KMS-11 (cell line): ENCODE measurements at regions not wholly inside any gene's neighbourhood (a gene's known extent, or its start where the extent isn't known, plus 50 kb on each side); places are given as distances from the start of the nearest gene placed in this dataset.

Source experiments
- H2AFZ ChIP-seq: fragments of 200-600 bp; sonication (generic); 2 replicates; pipeline ENCODE4 v1.6.1; 2016; ENCODE audit warnings: antibody characterized with exemption, mixed run types, low read depth
- H3K27ac ChIP-seq: fragments of 200-600 bp; sonication (generic); 2 replicates; pipeline ENCODE4 v1.6.1; 2016; ENCODE audit warnings: mild to moderate bottlenecking, mixed run types
- H3K27me3 ChIP-seq: fragments of 200-600 bp; sonication (generic); 2 replicates; pipeline ENCODE4 v1.6.1; 2017; ENCODE audit warnings: mild to moderate bottlenecking, low read depth, mixed run types, moderate library complexity; ENCODE audit not compliant: insufficient read depth
- H3K36me3 ChIP-seq: fragments of 200-600 bp; sonication (generic); 2 replicates; pipeline ENCODE4 v1.6.1; 2017; ENCODE audit warnings: mild to moderate bottlenecking, mixed run types; ENCODE audit not compliant: insufficient read depth
- H3K4me1 ChIP-seq: fragments of 200-600 bp; sonication (generic); 2 replicates; pipeline ENCODE4 v1.6.1; 2016; ENCODE audit warnings: mild to moderate bottlenecking, low read depth, mixed run types; ENCODE audit not compliant: poor library complexity, severe bottlenecking
- H3K4me2 ChIP-seq: fragments of 200-600 bp; sonication (generic); 2 replicates; pipeline ENCODE4 v1.7.0; 2016; ENCODE audit warnings: mild to moderate bottlenecking, mixed run types
- H3K4me3 ChIP-seq: fragments of 200-600 bp; sonication (generic); IDR thresholded peaks from 2 replicates; pipeline ENCODE4 v1.6.1; 2017; ENCODE audit warnings: low read depth, low read length, mixed read lengths; ENCODE audit not compliant: insufficient read depth
- H3K79me2 ChIP-seq: fragments of 200-600 bp; sonication (generic); 2 replicates; pipeline ENCODE4 v1.6.1; 2016; ENCODE audit warnings: low read depth, mixed run types; ENCODE audit not compliant: insufficient read depth
- H3K9ac ChIP-seq: fragments of 200-600 bp; sonication (generic); 2 replicates; pipeline ENCODE4 v1.6.1; 2016; ENCODE audit warnings: mild to moderate bottlenecking, mixed run types
- H4K20me1 ChIP-seq: fragments of 200-600 bp; sonication (generic); 2 replicates; pipeline ENCODE4 v1.6.1; 2016; ENCODE audit warnings: mild to moderate bottlenecking, mixed run types; ENCODE audit not compliant: insufficient read depth
- TF ChIP-seq, protein P1 (sequence below): fragments of 200-600 bp; sonication (generic); conservative IDR thresholded peaks from 2 replicates; pipeline ENCODE4 v1.6.1; 2017; ENCODE audit warnings: low read depth, mild to moderate bottlenecking, antibody characterized with exemption, low read length, moderate library complexity, mixed read lengths

DNA sequence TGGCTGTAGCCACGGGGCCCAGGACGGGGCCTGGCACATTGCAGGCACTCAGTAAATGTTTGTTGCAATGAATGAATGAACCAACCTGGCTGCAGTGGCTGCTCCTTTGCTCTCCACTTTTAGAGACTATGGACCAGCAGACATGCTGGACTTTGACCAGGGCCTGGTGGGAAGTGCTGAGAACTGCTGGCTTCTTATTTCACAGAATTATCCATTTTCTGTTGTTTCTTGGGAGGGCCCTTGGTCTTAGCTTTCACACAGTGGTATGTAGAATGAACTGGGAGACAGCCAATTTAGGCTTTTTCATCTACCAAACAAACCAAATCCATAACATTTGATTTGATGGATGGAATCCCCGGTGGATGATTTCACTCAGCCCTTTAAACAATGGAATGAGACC, 78.0 kb upstream of the LHFPL2 start:
- Histone ChIP-seq H3K9ac (no peak overlapping the region; the same call in 1 of the 2 replicates), H3K27me3 (no peaks in the 10 kb centered on the region), H3K36me3 (no peaks in the 10 kb centered on the region), H3K4me1 (peaks cover 52% of the 10 kb centered on the region), H4K20me1 (no peaks in the 10 kb centered on the region), H2AFZ (no peak overlapping the region), H3K4me3 (no peak overlapping the region), H3K79me2 (no peaks in the 10 kb centered on the region), H3K4me2 (no peak overlapping the region; the same call in 1 of the 2 replicates), H3K27ac (peak overlapping the region; percentile 75)
- TF ChIP-seq, protein P1, sequence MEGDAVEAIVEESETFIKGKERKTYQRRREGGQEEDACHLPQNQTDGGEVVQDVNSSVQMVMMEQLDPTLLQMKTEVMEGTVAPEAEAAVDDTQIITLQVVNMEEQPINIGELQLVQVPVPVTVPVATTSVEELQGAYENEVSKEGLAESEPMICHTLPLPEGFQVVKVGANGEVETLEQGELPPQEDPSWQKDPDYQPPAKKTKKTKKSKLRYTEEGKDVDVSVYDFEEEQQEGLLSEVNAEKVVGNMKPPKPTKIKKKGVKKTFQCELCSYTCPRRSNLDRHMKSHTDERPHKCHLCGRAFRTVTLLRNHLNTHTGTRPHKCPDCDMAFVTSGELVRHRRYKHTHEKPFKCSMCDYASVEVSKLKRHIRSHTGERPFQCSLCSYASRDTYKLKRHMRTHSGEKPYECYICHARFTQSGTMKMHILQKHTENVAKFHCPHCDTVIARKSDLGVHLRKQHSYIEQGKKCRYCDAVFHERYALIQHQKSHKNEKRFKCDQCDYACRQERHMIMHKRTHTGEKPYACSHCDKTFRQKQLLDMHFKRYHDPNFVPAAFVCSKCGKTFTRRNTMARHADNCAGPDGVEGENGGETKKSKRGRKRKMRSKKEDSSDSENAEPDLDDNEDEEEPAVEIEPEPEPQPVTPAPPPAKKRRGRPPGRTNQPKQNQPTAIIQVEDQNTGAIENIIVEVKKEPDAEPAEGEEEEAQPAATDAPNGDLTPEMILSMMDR: no peak

DNA sequence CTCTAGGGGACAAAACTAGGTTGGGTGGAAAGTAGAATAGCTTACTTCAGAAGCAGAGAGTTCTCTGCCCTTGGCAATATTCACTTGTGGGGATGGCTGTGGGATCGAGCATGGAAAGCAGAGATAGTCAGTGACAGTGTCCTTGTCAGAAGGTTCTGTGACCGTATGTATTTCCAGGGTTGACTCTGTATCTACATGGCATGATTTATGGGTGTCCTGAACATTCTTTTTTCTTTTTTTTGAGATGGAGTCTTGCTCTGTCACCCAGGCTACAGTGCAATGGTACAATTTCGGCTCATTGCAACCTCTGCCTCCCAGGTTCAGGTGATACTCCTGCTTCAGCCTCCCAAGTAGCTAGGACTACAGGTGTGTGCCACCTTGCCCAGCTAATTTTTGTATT, 77.4 kb upstream of the LHFPL2 start:
- H3K4me2 ChIP-seq: no peak overlapping the region
- H3K36me3 ChIP-seq: no peaks in the 10 kb centered on the region
- no peaks in the 10 kb centered on the region for H3K27me3 ChIP-seq
- no peaks in the 10 kb centered on the region for H3K79me2 ChIP-seq
- TF ChIP-seq, protein P1: no peak
- no peaks in the 10 kb centered on the region for H4K20me1 ChIP-seq
- H3K4me1 ChIP-seq: peaks cover 52% of the 10 kb centered on the region
- no peak overlapping the region for H2AFZ ChIP-seq
- no peak overlapping the region for H3K9ac ChIP-seq
- H3K27ac ChIP-seq: no peak overlapping the region
- no peak overlapping the region for H3K4me3 ChIP-seq

DNA sequence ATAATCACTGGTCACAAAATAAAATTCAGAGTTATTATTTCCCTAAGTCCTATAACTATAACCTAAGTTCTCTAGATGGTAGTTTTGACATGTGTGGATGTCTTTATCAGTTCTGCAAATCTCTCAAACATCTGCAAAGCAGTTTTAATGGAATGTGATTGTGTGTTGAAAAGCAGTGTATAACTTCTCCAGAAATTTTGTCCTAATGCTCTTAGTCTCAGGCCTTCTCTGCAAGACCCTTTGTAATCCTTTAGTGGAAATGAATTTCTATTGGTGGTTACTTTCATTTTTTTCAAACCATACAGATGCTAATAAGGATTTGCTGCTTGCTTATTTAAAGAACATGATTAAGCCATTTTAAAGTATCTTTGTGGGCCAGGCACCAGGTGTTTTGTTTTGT, 75.5 kb upstream of the LHFPL2 start:
- H3K36me3 ChIP-seq: no peaks in the 10 kb centered on the region
- H3K27ac ChIP-seq: no peak overlapping the region
- H3K4me3 ChIP-seq: no peak overlapping the region
- no peaks in the 10 kb centered on the region for H3K79me2 ChIP-seq
- no peaks in the 10 kb centered on the region for H4K20me1 ChIP-seq
- H3K27me3 ChIP-seq: no peaks in the 10 kb centered on the region
- H3K9ac ChIP-seq: no peak overlapping the region
- no peak overlapping the region for H2AFZ ChIP-seq
- peaks cover 45% of the 10 kb centered on the region for H3K4me1 ChIP-seq
- H3K4me2 ChIP-seq: no peak overlapping the region
- TF ChIP-seq, protein P1: no peak

DNA sequence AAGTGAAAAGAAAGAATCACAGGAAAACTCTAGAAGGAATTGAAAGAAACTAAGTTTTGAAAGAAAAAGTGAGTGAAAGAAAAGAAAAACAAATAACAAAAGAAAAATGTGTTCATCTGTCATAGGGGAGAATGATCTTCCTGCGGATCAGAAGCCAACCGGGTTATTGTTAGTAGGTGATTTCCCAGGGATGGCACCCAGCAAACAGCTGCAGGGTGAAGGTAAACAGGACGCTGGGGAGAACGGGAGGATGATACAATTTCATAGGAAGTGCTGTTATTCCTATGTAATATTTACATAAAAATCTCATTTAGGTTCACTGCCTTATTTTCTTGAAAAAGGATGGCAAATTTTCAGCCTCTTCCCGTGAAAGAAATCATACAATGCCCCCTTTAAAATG, 72.4 kb upstream of the LHFPL2 start:
- H3K4me1 ChIP-seq: peaks cover 15% of the 10 kb centered on the region
- H4K20me1 ChIP-seq: no peaks in the 10 kb centered on the region
- H2AFZ ChIP-seq: no peak overlapping the region
- H3K27ac ChIP-seq: no peak overlapping the region
- H3K79me2 ChIP-seq: no peaks in the 10 kb centered on the region
- no peak overlapping the region for H3K4me2 ChIP-seq
- H3K36me3 ChIP-seq: no peaks in the 10 kb centered on the region
- TF ChIP-seq, protein P1: no peak
- no peak overlapping the region for H3K9ac ChIP-seq
- no peaks in the 10 kb centered on the region for H3K27me3 ChIP-seq
- no peak overlapping the region for H3K4me3 ChIP-seq
